Thyroid gland (tissue), 4 donors: ENCODE measurements at regions not wholly inside any gene's neighbourhood (a gene's known extent, or its start where the extent isn't known, plus 50 kb on each side); places are given as distances from the start of the nearest gene placed in this dataset.

Experiments used
- POLR2A ChIP-seq, 2 donors: fragments of 450-650 bp; IDR thresholded peaks; one replicate each; pipeline ENCODE4 v1.6.1; 2017; ENCODE audit warnings: antibody characterized with exemption in 2 of 2, mild to moderate bottlenecking in 2 of 2, moderate library complexity in 1 of 2
- TF ChIP-seq, protein P1 (sequence below), 6 experiments: fragments of 200-600 bp in 3 of 6; fragments of 450-650 bp in 3 of 6; sonication (generic) in 3 of 6; IDR thresholded peaks; one replicate each; pipeline ENCODE4 v1.5.1; 2016 to 2019; ENCODE audit warnings: antibody characterized with exemption in 6 of 6, mild to moderate bottlenecking in 2 of 6, inconsistent platforms in 1 of 6, moderate library complexity in 1 of 6

DNA sequence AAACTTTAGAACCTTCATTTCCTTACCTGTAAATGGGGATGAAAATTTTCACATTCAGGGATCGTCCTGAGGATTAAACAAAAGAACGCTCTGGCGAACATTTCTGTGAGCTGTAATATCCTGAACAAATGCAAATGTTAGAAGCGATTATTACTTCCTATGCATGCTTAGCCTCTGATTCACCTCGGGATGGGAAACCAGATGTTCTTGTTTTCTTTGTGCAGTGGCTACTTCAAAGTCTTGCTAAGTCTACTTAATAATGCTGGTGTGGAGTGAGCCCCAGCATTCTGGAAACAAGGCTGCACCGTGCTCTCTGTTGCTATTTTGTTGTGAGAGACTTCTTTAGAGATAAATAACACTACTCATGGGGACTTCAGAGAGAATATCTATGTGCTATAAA, 119.1 kb upstream of the PELI1 start:
- TF ChIP-seq, protein P1, sequence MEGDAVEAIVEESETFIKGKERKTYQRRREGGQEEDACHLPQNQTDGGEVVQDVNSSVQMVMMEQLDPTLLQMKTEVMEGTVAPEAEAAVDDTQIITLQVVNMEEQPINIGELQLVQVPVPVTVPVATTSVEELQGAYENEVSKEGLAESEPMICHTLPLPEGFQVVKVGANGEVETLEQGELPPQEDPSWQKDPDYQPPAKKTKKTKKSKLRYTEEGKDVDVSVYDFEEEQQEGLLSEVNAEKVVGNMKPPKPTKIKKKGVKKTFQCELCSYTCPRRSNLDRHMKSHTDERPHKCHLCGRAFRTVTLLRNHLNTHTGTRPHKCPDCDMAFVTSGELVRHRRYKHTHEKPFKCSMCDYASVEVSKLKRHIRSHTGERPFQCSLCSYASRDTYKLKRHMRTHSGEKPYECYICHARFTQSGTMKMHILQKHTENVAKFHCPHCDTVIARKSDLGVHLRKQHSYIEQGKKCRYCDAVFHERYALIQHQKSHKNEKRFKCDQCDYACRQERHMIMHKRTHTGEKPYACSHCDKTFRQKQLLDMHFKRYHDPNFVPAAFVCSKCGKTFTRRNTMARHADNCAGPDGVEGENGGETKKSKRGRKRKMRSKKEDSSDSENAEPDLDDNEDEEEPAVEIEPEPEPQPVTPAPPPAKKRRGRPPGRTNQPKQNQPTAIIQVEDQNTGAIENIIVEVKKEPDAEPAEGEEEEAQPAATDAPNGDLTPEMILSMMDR (IDR thresholded peaks at IDR 0.05), result no peak
- TF ChIP-seq POLR2A (IDR thresholded peaks at IDR 0.05), result no peak
